ENCODE measurements at regions not wholly inside any gene's neighbourhood (a gene's known extent, or its start where the extent isn't known, plus 50 kb on each side); places are given as distances from the start of the nearest gene placed in this dataset.

GRCh38 chr17:6297960-6298359 is 137.0 kb downstream of the AIPL1 start:
- POLR2A ChIA-PET, result no interaction called here
- no peak for TF ChIP-seq EZH2phosphoT487 (IDR thresholded peaks at IDR 0.05; ENCODE audit: borderline replicate concordance, low read depth, low read length)
- TF ChIP-seq, protein P1, sequence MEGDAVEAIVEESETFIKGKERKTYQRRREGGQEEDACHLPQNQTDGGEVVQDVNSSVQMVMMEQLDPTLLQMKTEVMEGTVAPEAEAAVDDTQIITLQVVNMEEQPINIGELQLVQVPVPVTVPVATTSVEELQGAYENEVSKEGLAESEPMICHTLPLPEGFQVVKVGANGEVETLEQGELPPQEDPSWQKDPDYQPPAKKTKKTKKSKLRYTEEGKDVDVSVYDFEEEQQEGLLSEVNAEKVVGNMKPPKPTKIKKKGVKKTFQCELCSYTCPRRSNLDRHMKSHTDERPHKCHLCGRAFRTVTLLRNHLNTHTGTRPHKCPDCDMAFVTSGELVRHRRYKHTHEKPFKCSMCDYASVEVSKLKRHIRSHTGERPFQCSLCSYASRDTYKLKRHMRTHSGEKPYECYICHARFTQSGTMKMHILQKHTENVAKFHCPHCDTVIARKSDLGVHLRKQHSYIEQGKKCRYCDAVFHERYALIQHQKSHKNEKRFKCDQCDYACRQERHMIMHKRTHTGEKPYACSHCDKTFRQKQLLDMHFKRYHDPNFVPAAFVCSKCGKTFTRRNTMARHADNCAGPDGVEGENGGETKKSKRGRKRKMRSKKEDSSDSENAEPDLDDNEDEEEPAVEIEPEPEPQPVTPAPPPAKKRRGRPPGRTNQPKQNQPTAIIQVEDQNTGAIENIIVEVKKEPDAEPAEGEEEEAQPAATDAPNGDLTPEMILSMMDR (conservative IDR thresholded peaks at IDR 0.05; ENCODE audit: low read length), result no peak
- no TSS peak for BruUV-seq (replicated peaks)

GRCh38 chr17:6297119-6297518 is 137.8 kb downstream of the AIPL1 start:
- intact Hi-C loops (cut with micrococcal nuclease; ENCODE audit: unreplicated experiment), result no loop called here
- Histone ChIP-seq H3K79me2 (ENCODE audit: insufficient read depth, low read depth, low read length) (no peaks in the 10 kb centered on the region), H3K27ac (ENCODE audit: low read depth, low read length, poor library complexity, severe bottlenecking) (no peak overlapping the region), H3K4me3 (ENCODE audit: low read depth, low read length, poor library complexity, severe bottlenecking) (no peak overlapping the region), H3K4me2 (ENCODE audit: low read length) (no peak overlapping the region), H3K9me2 (ENCODE audit: insufficient read depth, low read length) (no peaks in the 10 kb centered on the region), H4K20me1 (ENCODE audit: insufficient read depth, low read length) (no peaks in the 10 kb centered on the region), H3K4me1 (ENCODE audit: insufficient read depth, low read length, poor library complexity, severe bottlenecking) (no peaks in the 10 kb centered on the region), H3K36me3 (ENCODE audit: insufficient read depth, low read length) (no peaks in the 10 kb centered on the region), H2AFZ (ENCODE audit: low read length) (no peak overlapping the region), H3K9me3 (ENCODE audit: low read length) (no peaks in the 10 kb centered on the region)
- ChIA-PET CTCF (ENCODE audit: unreplicated experiment) (no interaction called here), POLR2A (no interaction called here)
- BruUV-seq (replicated peaks), result no TSS peak
- TF ChIP-seq, protein P1 (conservative IDR thresholded peaks at IDR 0.05; ENCODE audit: low read length), result no peak
- DNase-seq (ENCODE audit: low spot score), result no peak

More at GRCh38 chr17:6297960-6298359, 137.0 kb downstream of the AIPL1 start:
- no peak overlapping the region for H3K27ac ChIP-seq (ENCODE audit: low read depth, low read length, poor library complexity, severe bottlenecking)
- H3K79me2 ChIP-seq (ENCODE audit: insufficient read depth, low read depth, low read length), result no peaks in the 10 kb centered on the region
- H3K4me1 ChIP-seq (ENCODE audit: insufficient read depth, low read length, poor library complexity, severe bottlenecking), result no peaks in the 10 kb centered on the region
- intact Hi-C loops (cut with micrococcal nuclease; ENCODE audit: unreplicated experiment), result no loop called here
- DNase-seq (ENCODE audit: low spot score), result no peak
- no peaks in the 10 kb centered on the region for H3K9me3 ChIP-seq (ENCODE audit: low read length)
- H3K36me3 ChIP-seq (ENCODE audit: insufficient read depth, low read length), result no peaks in the 10 kb centered on the region
- no peak overlapping the region for H3K4me3 ChIP-seq (ENCODE audit: low read depth, low read length, poor library complexity, severe bottlenecking)
- H2AFZ ChIP-seq (ENCODE audit: low read length), result no peak overlapping the region
- no peaks in the 10 kb centered on the region for H4K20me1 ChIP-seq (ENCODE audit: insufficient read depth, low read length)
- H3K9me2 ChIP-seq (ENCODE audit: insufficient read depth, low read length), result no peaks in the 10 kb centered on the region
- no peak overlapping the region for H3K4me2 ChIP-seq (ENCODE audit: low read length)
- CTCF ChIA-PET (ENCODE audit: unreplicated experiment), result no interaction called here

DNA sequence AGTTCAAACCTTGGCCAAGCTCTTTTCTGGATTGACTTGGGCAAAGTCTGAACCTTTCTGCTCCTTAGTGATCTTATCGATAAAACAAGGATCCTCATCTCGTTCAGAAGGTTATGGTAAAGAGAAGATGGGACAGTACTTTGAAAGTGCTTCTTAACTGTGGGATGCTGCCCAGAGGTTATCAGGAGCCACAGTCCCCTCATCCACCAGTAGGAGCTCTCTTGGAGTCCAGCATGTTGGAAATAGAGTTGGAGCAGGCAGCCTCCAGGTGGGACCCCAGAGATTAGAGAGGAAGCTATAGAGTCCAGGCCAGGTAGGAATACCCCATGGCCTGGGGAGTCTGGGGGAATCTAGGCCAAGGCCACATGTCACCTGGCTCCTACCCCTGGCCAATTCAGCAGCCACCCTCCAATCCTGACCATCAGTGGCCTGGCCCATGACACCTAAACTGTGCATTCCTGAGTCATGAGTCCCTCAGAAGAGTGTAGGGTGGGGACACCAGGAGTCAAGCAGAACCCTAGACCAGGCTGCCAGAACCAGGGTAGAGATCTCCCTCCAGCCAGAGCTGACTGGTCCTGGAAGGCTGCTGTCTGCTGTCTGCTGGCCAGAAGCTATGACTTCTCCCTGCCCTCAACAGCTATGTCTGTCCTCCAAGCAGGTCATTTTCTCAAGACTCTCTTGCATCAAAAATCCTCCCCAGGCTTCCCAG is 144.3 kb downstream of the AIPL1 start:
- CTCF ChIA-PET (ENCODE audit: unreplicated experiment), result no interaction called here

More for the DNA sequence above, 144.3 kb downstream of the AIPL1 start:
- no peak for DNase-seq (ENCODE audit: low spot score)
- no peak overlapping the region for H3K27ac ChIP-seq (ENCODE audit: low read depth, low read length, poor library complexity, severe bottlenecking)
- H2AFZ ChIP-seq (ENCODE audit: low read length), result no peak overlapping the region
- H3K79me2 ChIP-seq (ENCODE audit: insufficient read depth, low read depth, low read length), result no peaks in the 10 kb centered on the region
- no peaks in the 10 kb centered on the region for H4K20me1 ChIP-seq (ENCODE audit: insufficient read depth, low read length)
- no peaks in the 10 kb centered on the region for H3K4me1 ChIP-seq (ENCODE audit: insufficient read depth, low read length, poor library complexity, severe bottlenecking)
- POLR2A ChIA-PET, result no interaction called here
- H3K9me2 ChIP-seq (ENCODE audit: insufficient read depth, low read length), result no peaks in the 10 kb centered on the region
- no peak overlapping the region for H3K4me3 ChIP-seq (ENCODE audit: low read depth, low read length, poor library complexity, severe bottlenecking)
- TF ChIP-seq EZH2phosphoT487 (IDR thresholded peaks at IDR 0.05; ENCODE audit: borderline replicate concordance, low read depth, low read length), result no peak
- no peak overlapping the region for H3K4me2 ChIP-seq (ENCODE audit: low read length)
- no peaks in the 10 kb centered on the region for H3K36me3 ChIP-seq (ENCODE audit: insufficient read depth, low read length)
- intact Hi-C loops (cut with micrococcal nuclease; ENCODE audit: unreplicated experiment), result no loop called here
- H3K9me3 ChIP-seq (ENCODE audit: low read length), result no peaks in the 10 kb centered on the region
- no TSS peak for BruUV-seq (replicated peaks)

Data from OCI-LY7 (cell line).